DND-41 (cell line): ENCODE measurements at regions not wholly inside any gene's neighbourhood (a gene's known extent, or its start where the extent isn't known, plus 50 kb on each side); places are given as distances from the start of the nearest gene placed in this dataset.
"Not testable (repeated sequence)": the region's sequence is repeated elsewhere in the genome, so short reads cannot be mapped to it uniquely, and the experiment has no call there.

Experiments
- ATAC-seq: fragments of 200-7000 bp; cut with Tn5 transposase; 3 replicates; pipeline ENCODE4 v1.9.1; 2021; ENCODE audit warnings: low read depth; ENCODE audit not compliant: insufficient read depth
- DNase-seq: peaks from one replicate; pipeline ENCODE4 v3.0.0-alpha.2; 2020
- H2AFZ ChIP-seq: 2 replicates; pipeline ENCODE4 v1.6.0; 2012; ENCODE audit warnings: low read depth, low read length
- H3K27ac ChIP-seq: 2 replicates; pipeline ENCODE4 v1.5.1; 2012; ENCODE audit warnings: low read length, inconsistent platforms
- H3K27me3 ChIP-seq: fragments of 200-600 bp; sonication (generic); 2 replicates; pipeline ENCODE4 v1.6.0; 2012; ENCODE audit warnings: low read length, mild to moderate bottlenecking, inconsistent platforms; ENCODE audit not compliant: insufficient read depth, poor library complexity
- H3K36me3 ChIP-seq: 2 replicates; pipeline ENCODE4 v1.5.1; 2012; ENCODE audit warnings: low read length, inconsistent platforms; ENCODE audit not compliant: insufficient read depth
- H3K4me1 ChIP-seq: 2 replicates; pipeline ENCODE4 v1.5.1; 2012; ENCODE audit warnings: mild to moderate bottlenecking, low read length; ENCODE audit not compliant: insufficient read depth
- H3K4me2 ChIP-seq: 2 replicates; pipeline ENCODE4 v1.6.0; 2012; ENCODE audit warnings: mild to moderate bottlenecking, moderate library complexity, low read length, inconsistent platforms; ENCODE audit not compliant: insufficient read depth
- H3K4me3 ChIP-seq, 2 experiments: fragments of 200-600 bp in 1 of 2; shearing (Covaris generic) in 1 of 2; 2 replicates each; pipeline ENCODE4 v1.5.1; 2012 to 2016; ENCODE audit warnings: inconsistent platforms in 2 of 2, low read length in 2 of 2, mild to moderate bottlenecking in 2 of 2, low read depth in 1 of 2, moderate library complexity in 1 of 2
- H3K79me2 ChIP-seq: 2 replicates; pipeline ENCODE4 v1.6.0; 2012; ENCODE audit warnings: low read length, inconsistent platforms; ENCODE audit not compliant: insufficient read depth
- H3K9ac ChIP-seq: 2 replicates; pipeline ENCODE4 v1.6.0; 2012; ENCODE audit warnings: low read depth, mild to moderate bottlenecking, inconsistent platforms, low read length, moderate library complexity
- H3K9me3 ChIP-seq: 2 replicates; pipeline ENCODE4 v1.5.1; 2012; ENCODE audit warnings: low read length, moderate library complexity, mild to moderate bottlenecking, inconsistent platforms; ENCODE audit not compliant: insufficient read depth, severe bottlenecking
- H4K20me1 ChIP-seq: 2 replicates; pipeline ENCODE4 v1.6.0; 2012; ENCODE audit warnings: low read length; ENCODE audit not compliant: insufficient read depth
- EZH2 ChIP-seq: IDR thresholded peaks from 3 replicates; pipeline ENCODE4 v1.6.1; 2012; ENCODE audit warnings: borderline replicate concordance, low read depth, mild to moderate bottlenecking, moderate library complexity, low read length, inconsistent platforms; ENCODE audit not compliant: severe bottlenecking
- TF ChIP-seq, protein P1 (sequence below): IDR thresholded peaks from 2 replicates; pipeline ENCODE4 v1.5.1; 2012; ENCODE audit warnings: borderline replicate concordance, low read length, moderate library complexity, mild to moderate bottlenecking; ENCODE audit not compliant: poor library complexity, severe bottlenecking; ENCODE audit errors: extremely low read depth

DNA sequence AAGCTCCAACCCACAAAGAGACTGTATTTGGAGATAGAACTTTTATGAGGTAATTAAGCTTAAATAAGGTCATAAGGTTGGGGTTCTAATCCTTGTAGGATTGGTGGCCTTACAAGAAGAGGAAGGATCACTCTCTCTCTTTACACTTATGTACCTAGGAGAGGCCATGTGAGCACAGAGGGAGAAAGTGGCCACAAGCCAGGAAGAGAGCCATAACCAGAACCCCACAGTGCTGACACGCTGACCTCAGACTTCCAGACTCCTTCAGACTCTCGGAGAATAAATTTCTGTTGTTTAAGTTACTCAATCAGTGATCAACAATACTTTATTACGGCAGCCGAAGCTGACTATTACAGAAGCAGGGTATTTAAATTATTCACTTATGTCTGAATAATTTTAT, 430.5 kb upstream of the EPHA7 start:
- Histone ChIP-seq H3K79me2 (no peaks in the 10 kb centered on the region), H3K27ac (no peak overlapping the region), H3K9me3 (no peaks in the 10 kb centered on the region), H4K20me1 (no peaks in the 10 kb centered on the region), H3K9ac (no peak overlapping the region), H3K36me3 (no peaks in the 10 kb centered on the region), H3K4me2 (no peak overlapping the region), H2AFZ (no peak overlapping the region), H3K4me1 (no peaks in the 10 kb centered on the region), H3K4me3 (no peak overlapping the region), H3K27me3 (no peaks in the 10 kb centered on the region)
- DNase-seq (no peak), ATAC-seq (no peak)
- TF ChIP-seq EZH2, result no peak
- TF ChIP-seq, protein P1, sequence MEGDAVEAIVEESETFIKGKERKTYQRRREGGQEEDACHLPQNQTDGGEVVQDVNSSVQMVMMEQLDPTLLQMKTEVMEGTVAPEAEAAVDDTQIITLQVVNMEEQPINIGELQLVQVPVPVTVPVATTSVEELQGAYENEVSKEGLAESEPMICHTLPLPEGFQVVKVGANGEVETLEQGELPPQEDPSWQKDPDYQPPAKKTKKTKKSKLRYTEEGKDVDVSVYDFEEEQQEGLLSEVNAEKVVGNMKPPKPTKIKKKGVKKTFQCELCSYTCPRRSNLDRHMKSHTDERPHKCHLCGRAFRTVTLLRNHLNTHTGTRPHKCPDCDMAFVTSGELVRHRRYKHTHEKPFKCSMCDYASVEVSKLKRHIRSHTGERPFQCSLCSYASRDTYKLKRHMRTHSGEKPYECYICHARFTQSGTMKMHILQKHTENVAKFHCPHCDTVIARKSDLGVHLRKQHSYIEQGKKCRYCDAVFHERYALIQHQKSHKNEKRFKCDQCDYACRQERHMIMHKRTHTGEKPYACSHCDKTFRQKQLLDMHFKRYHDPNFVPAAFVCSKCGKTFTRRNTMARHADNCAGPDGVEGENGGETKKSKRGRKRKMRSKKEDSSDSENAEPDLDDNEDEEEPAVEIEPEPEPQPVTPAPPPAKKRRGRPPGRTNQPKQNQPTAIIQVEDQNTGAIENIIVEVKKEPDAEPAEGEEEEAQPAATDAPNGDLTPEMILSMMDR, result no peak

DNA sequence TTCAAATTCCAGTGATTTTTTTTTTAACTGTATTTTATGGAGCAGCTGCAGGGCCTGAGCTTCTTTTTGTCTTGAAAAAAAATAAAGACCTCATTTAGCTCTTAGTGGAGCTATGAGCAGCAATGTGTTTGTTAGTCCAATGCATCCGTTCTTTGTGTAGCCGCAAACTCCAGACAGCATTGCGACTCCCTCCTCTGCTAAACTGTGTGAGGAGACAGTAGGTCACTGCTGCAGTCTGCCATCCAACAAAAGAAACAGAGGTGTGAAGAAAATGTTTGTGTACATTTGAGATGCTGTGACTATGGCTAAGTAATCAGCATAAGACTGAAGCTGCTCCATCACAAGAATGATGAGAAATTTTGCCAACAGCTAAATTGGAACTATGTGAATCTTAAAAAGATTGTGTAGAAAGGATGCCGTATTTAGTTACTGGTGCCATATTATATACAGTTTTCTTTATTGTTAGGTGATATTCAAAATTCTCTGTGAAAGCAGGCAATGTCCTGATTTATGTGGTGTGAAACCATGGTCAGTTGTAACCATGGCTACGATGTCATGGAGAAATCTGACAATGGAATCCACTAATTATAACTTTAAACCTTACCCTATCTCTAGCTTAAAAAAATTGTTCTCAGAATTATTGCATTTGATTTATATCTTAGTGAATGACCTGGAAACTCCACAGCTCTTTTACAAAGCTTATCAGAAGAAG, 428.8 kb upstream of the EPHA7 start:
- no peak for TF ChIP-seq EZH2
- TF ChIP-seq, protein P1, result no peak
- no peak for ATAC-seq
- Histone ChIP-seq H3K36me3 (no peaks in the 10 kb centered on the region), H3K27ac (no peak overlapping the region), H2AFZ (no peak overlapping the region), H3K9ac (no peak overlapping the region), H3K9me3 (no peaks in the 10 kb centered on the region), H3K4me1 (no peaks in the 10 kb centered on the region), H3K4me3 (no peak overlapping the region), H3K79me2 (no peaks in the 10 kb centered on the region), H4K20me1 (no peaks in the 10 kb centered on the region), H3K4me2 (no peak overlapping the region), H3K27me3 (no peaks in the 10 kb centered on the region)
- DNase-seq, result no peak

DNA sequence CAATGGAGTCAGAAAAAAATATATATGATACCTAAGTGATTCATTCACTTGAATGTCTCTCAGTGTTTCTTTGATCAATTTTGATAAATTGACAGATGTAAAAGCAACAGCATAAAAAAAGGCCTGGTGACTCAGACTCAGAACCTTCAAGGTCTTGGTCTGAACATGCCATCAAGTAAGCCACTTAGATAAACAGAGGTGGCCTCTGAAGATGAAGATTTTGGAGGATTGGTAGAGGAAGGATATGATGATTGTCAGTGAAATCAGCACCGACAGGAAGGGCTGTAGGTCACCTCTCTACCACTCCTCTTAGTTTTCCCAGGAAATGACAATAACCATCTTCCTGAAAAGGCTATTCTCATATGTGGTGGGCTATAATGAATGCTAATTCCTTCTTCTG, 422.8 kb upstream of the EPHA7 start:
- H3K4me1 ChIP-seq, result no peaks in the 10 kb centered on the region
- ATAC-seq, result no peak
- H4K20me1 ChIP-seq, result no peaks in the 10 kb centered on the region
- H3K27ac ChIP-seq, result no peak overlapping the region
- no peaks in the 10 kb centered on the region for H3K79me2 ChIP-seq
- no peak overlapping the region for H2AFZ ChIP-seq
- H3K4me3 ChIP-seq, result no peak overlapping the region
- DNase-seq, result no peak
- no peak overlapping the region for H3K4me2 ChIP-seq
- H3K27me3 ChIP-seq, result no peaks in the 10 kb centered on the region
- H3K36me3 ChIP-seq, result no peaks in the 10 kb centered on the region
- H3K9ac ChIP-seq, result no peak overlapping the region
- H3K9me3 ChIP-seq, result no peaks in the 10 kb centered on the region
- no peak for TF ChIP-seq EZH2
- TF ChIP-seq, protein P1, result no peak

DNA sequence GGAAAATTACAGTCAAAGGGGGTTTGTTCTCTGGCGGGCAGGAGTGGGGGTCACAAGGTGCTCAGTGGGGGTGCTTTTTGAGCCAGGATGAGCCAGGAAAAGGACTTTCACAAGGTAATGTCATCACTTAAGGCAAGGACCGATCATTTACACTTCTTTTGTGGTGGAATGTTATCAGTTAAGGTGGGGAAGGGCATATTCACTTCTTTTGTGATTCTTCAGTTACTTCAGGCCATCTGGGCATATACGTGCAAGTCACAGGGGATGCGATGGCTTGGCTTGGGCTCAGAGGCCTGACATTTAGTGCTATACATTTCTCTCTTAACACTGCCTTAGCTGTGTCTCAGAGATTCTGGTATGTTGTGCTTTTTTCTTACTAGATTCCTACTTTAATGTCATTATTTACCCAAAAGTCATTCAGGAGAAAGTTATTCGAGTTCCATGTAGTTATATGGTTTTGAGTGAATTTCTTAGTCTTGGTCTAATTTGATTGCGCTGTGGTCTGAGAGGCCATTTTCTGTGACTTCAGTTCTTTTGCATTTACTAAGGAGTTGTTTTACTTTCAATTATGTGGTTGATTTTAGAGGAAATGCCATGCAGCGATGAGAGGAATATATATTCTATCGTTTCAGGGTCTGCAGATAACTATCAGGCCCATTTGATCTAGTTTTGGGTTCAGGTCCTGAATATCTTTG, 416.2 kb upstream of the EPHA7 start:
- not testable (repeated sequence) for H3K27me3 ChIP-seq, H3K4me3 ChIP-seq, H3K4me2 ChIP-seq, H2AFZ ChIP-seq, H3K9me3 ChIP-seq, H3K27ac ChIP-seq, H3K4me1 ChIP-seq, ATAC-seq, H3K9ac ChIP-seq, H3K79me2 ChIP-seq, H4K20me1 ChIP-seq, DNase-seq, H3K36me3 ChIP-seq

DNA sequence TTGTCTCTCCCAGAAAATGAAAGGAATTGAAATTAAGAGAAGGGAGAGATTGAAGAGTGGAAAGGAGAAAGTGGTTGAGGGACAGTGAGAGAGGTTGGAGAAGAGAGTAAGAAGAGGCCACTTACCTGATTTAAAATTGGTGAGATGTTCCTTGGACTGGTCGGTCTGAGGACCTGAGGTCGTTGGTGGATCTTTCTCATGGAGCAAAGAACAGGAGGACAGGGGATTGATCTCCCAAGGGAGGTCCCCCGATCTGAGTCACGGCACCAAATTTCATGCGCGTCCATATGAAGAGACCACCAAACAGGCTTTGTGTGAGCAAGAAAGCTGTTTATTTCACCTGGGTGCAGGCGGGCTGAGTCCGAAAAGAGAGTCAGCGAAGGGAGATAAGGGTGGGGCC, 415.7 kb upstream of the EPHA7 start:
- not testable (repeated sequence) for H3K36me3 ChIP-seq, H3K27me3 ChIP-seq, H3K4me2 ChIP-seq, H2AFZ ChIP-seq, H3K79me2 ChIP-seq, H3K27ac ChIP-seq, H4K20me1 ChIP-seq, H3K4me3 ChIP-seq, H3K9ac ChIP-seq, H3K4me1 ChIP-seq, DNase-seq, ATAC-seq, H3K9me3 ChIP-seq

DNA sequence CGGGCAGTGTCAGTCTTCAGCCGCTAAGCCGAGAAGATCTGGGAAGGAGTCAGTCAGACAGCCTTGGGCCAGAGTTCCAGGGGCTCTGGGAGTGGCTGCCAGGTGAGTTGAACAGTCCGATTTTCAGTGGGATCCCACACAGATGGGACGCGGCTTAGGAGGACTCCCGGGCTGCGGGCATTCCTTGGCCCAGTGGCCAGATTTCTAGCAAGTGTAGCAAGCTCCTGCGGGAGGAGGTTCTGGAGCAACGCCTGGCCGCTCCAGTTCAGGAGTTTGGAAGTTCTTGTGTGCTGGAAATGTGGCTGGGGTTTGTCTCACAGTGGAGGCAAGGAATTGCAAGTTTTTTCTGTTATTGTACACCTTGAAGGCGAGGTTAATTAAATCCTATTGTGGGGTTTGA, 414.0 kb upstream of the EPHA7 start:
- not testable (repeated sequence) for H3K36me3 ChIP-seq, H3K27me3 ChIP-seq, H3K4me1 ChIP-seq, H2AFZ ChIP-seq, H4K20me1 ChIP-seq, H3K9me3 ChIP-seq, H3K4me3 ChIP-seq, H3K79me2 ChIP-seq, H3K4me2 ChIP-seq, H3K9ac ChIP-seq, DNase-seq, ATAC-seq, H3K27ac ChIP-seq
